PFSK-1 (cell line): ENCODE measurements at regions not wholly inside any gene's neighbourhood (a gene's known extent, or its start where the extent isn't known, plus 50 kb on each side); places are given as distances from the start of the nearest gene placed in this dataset.

Experiments
- POLR2AphosphoS5 ChIP-seq: IDR thresholded peaks from 2 replicates; pipeline ENCODE4 v1.6.1; 2012; ENCODE audit warnings: low read depth, mild to moderate bottlenecking, control low read depth, low read length, moderate library complexity
- TAF1 ChIP-seq: IDR thresholded peaks from 2 replicates; pipeline ENCODE4 v1.6.1; 2012; ENCODE audit warnings: low read length, control low read depth, borderline replicate concordance; ENCODE audit not compliant: insufficient read depth

DNA sequence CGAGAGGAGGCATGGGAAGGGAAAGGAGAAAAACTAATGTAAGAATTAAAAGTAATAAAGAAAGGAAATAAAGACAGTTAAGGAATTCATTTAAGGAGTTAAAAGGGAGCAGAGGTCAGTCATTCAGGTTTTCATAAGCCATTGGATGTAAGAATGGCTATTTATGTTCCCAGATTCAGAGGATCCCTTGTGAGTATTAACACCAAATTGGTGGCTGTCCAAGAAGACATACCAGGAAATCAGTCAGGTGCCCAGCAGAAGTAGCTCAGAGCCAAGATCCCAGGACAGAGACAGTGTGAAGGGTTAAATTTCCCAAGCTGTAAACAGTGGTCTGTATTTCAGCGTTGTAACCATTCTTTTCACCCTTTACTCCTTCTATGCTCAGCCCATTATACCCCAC, 550.4 kb downstream of the BCL11A start:
- no peak for TF ChIP-seq POLR2AphosphoS5
- no peak for TF ChIP-seq TAF1
